Stimulated activated CD4-positive, alpha-beta T cell treated with anti-CD3 and anti-CD28 coated beads, Interleukin-12 subunit alpha, Interleukin-12 subunit beta, amount 100 ng/mL, for 4 hours (primary cell): ENCODE measurements at regions not wholly inside any gene's neighbourhood (a gene's known extent, or its start where the extent isn't known, plus 50 kb on each side); places are given as distances from the start of the nearest gene placed in this dataset.
"Not testable (repeated sequence)": the region's sequence is repeated elsewhere in the genome, so short reads cannot be mapped to it uniquely, and the experiment has no call there.

ENCODE experiments used
- DNase-seq: peaks from one replicate; pipeline ENCODE4 v3.0.0-alpha.2; 2020

- DNase-seq, result no peak
Measured at GRCh38 chr3:103818398-103818797, 1383.6 kb downstream of the ZPLD1 start.

- no peak for DNase-seq
Measured at GRCh38 chr3:103818800-103819199, 1384.0 kb downstream of the ZPLD1 start.

GRCh38 chr3:103825586-103825985, 1390.8 kb downstream of the ZPLD1 start:
- no peak for DNase-seq

GRCh38 chr3:103829723-103830326, 1395.0 kb downstream of the ZPLD1 start:
- DNase-seq, result no peak

GRCh38 chr3:103847081-103848062, 1412.6 kb downstream of the ZPLD1 start:
- no peak for DNase-seq

- DNase-seq, result no peak
Measured at GRCh38 chr3:103851793-103852192, 1417.0 kb downstream of the ZPLD1 start.

- no peak for DNase-seq
Measured at GRCh38 chr3:103862415-103862814, 1427.6 kb downstream of the ZPLD1 start.

GRCh38 chr3:103863381-103863780, 1428.6 kb downstream of the ZPLD1 start:
- DNase-seq, result no peak

- DNase-seq, result no peak
Measured at GRCh38 chr3:103866113-103866512, 1431.3 kb downstream of the ZPLD1 start.

GRCh38 chr3:103873021-103873420, 1438.2 kb downstream of the ZPLD1 start:
- DNase-seq, result no peak

- no peak for DNase-seq
Measured at GRCh38 chr3:103873897-103874545, 1439.2 kb downstream of the ZPLD1 start.

GRCh38 chr3:103881809-103882208, 1447.0 kb downstream of the ZPLD1 start:
- not testable (repeated sequence) for DNase-seq

- no peak for DNase-seq
Measured at GRCh38 chr3:103889675-103890074, 1454.9 kb downstream of the ZPLD1 start.

GRCh38 chr3:103894162-103894822, 1459.5 kb downstream of the ZPLD1 start:
- DNase-seq, result no peak

GRCh38 chr3:103899328-103899727, 1464.5 kb downstream of the ZPLD1 start:
- no peak for DNase-seq

GRCh38 chr3:103904991-103905390, 1461.7 kb upstream of the ALCAM start:
- DNase-seq, result no peak

GRCh38 chr3:103906304-103906703, 1460.4 kb upstream of the ALCAM start:
- no peak for DNase-seq

- no peak for DNase-seq
Measured at GRCh38 chr3:103906808-103907207, 1459.9 kb upstream of the ALCAM start.

- no peak for DNase-seq
Measured at GRCh38 chr3:103907567-103907966, 1459.1 kb upstream of the ALCAM start.

GRCh38 chr3:103909395-103909794, 1457.3 kb upstream of the ALCAM start:
- DNase-seq, result no peak

GRCh38 chr3:103918336-103918735, 1448.4 kb upstream of the ALCAM start:
- DNase-seq, result no peak

- no peak for DNase-seq
Measured at GRCh38 chr3:103919327-103919726, 1447.4 kb upstream of the ALCAM start.

- DNase-seq, result no peak
Measured at GRCh38 chr3:103923907-103924306, 1442.8 kb upstream of the ALCAM start.
